Renal cortex interstitium (tissue), 11 donors: ENCODE measurements at regions not wholly inside any gene's neighbourhood (a gene's known extent, or its start where the extent isn't known, plus 50 kb on each side); places are given as distances from the start of the nearest gene placed in this dataset.

Experiments
- DNase-seq, 11 donors: peaks; one replicate each; pipeline ENCODE4 v3.0.0-alpha.2; 2013; ENCODE audit warnings: low read depth in 9 of 11, low spot score in 4 of 11; ENCODE audit errors: extremely low read depth in 1 of 11

DNA sequence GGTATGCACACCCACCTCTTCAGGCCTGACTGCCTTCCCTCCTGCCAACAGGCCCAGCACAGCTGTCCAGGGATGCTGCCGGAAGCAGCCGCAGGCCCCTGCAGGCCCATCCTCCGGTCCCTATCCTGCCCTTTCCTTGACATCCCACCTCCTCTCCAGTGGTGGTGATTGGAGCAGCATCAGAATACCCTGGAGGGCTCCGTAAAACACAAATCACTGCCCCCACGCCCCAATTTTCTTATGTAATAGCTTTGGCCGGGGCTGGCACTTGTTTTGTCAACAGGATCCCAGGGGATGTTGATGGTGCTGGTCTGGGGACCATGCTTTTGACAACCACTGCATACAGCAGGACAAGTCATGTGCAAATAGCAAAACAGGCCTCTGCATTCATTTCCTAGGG lies 274.5 kb downstream of the GADD45G start:
- no peak for DNase-seq

DNA sequence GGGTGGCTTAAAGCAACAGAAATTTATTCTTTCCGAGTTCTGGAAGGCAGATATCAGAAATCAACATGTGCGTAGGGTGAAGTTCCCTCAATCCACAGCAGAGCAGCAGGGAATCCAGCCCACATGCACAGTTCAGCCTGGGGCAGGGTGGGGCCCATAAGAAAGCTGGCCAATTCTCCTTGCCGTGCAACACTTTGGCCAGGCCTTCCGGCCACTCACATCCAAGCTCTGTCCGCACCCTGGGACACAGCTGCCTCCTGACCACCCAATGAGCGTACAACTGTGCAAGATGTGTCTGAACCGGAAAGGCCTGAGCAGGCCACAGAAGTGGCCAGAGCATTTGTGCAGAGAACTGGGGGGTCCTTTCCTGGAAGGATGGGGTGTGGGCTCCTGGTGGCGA lies 274.9 kb downstream of the GADD45G start:
- no peak for DNase-seq

DNA sequence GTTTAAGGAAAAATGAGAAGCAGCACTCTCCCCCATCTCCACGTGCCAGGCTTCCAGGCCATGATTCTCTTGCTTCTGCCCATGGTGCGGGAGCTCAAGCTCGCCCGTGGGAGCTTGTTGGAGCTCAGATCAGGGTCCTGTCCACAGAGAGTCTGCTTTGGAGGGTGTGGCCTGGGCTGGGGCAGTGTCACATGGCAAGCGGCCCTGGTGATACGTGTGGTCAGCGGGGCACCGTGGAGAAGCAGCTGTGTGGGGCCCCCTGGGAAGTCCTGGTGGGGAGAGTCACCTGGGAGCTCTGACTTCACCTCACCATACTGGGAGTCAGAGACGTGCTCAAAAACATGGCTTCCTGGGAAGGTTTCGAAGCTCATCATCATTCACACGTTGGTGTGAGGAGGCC lies 275.3 kb downstream of the GADD45G start:
- no peak for DNase-seq

DNA sequence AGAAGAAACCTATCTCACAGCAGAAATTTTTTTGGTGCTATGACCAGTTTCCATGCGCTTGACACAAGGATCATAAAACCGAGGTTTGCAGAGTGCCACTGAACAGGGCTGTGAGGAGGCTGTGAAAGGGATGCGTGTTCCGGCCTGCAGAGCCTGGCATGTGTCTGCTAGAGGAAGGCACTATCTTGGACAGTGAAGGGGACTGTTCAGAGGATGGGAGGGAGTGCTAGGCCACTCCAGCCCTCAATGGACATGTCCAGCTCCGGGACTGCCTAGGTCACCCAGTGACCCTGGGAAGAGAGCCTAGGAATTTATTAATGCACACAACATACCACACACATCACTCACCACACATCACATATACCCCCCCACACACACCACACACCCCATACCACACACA lies 275.9 kb downstream of the GADD45G start:
- no peak for DNase-seq

- no peak for DNase-seq
Observed at GRCh38 chr9:89881431-89881830, 276.6 kb downstream of the GADD45G start.

DNA sequence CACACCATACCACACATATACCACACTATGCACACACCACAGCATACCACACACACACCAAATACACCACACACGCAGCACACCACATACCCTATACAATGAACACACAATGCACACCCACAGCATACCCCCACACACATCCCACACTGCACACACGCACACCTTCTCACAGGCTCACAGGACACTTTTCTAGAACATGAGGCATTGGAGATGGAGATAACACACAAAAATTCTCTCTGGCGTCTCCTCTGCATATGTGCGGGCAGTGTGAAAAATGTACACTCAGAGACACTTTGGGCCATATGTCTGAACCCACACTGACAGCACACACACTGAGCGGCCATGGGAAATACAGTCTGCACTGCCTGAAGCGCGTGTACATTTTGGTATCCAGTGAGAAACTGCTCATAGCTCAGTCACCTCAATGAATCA lies 278.1 kb downstream of the GADD45G start:
- no peak for DNase-seq

DNA sequence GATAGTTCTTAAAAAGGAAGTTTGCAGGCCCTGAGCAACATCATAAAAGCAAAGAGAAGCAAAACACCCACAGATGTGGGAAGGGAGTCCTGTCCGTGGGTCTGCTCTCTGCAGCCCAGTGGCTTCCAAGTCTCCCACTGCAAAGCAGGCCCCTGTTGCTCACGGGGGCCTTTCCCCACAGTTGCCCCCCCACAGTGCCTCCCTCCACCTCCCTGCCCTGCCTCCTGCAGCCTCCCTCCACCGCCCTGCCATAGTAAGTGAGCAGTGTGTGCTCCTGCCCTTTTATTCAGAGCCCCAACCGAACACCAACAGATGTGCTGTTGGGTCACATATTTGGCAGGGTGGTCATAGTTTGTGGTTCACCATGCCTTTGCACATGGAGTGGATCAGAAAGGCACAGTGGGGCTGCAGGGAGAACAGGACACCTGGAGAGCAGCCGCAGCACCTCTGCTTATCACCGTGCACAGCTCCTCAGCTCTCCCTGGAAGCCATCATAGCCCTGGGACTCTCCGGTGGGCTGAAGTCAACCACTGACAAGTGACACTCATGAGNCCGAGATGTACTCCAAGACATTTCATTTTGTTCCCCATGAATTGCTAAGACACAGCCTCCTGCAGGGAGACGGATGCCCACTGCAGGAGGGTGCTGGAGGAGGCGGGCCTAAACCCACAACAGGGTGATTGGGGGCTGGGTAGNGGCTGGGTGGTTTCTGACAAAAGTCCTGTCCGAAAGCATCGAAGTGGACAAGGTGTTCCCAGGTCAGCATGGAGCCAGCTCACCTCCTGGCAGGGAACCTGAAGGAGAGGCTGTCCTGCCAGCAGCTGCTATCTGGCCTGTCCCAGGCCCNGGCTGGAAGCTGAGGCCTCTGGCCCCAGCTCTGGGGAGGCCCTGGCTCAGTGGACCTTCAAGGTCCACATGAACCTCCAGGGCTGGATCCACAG lies 278.9 kb downstream of the GADD45G start:
- DNase-seq, result no peak

DNA sequence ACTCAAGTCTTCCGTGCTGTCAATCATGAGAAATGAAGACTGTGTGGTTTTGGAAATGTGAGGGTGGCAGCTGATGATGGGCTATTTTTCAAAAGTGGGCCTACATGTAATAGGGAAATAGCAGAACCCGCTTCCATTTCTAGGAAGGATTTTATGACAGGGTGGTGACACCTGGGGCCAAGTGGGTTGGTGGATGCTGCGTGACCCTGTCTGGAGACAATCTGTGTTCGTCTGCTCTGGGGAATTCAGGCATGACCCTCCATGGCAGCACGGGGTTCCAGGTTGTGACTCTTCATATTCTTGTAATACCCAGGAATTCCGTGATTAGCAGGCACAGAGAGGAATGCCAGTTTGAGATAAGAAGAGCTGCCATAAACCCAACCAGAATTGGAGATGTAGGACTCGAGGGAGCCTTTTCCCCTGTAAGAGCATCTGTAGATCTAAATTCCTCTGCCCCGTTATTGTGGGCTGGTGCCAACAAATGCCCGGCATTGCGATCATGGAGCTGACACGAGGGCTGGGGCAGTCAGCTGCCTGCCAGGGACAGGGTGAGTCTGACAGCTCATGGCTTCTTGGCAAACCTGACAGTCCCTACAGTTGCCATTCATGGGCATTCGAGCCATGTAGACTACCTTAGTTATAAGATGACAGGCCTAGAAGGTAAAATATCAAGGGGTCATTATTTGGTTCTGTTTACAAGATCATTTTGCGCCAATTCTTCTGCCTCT lies 279.7 kb downstream of the GADD45G start:
- no peak for DNase-seq

- DNase-seq, result no peak
Observed at GRCh38 chr9:89885156-89885555, 280.3 kb downstream of the GADD45G start.

DNA sequence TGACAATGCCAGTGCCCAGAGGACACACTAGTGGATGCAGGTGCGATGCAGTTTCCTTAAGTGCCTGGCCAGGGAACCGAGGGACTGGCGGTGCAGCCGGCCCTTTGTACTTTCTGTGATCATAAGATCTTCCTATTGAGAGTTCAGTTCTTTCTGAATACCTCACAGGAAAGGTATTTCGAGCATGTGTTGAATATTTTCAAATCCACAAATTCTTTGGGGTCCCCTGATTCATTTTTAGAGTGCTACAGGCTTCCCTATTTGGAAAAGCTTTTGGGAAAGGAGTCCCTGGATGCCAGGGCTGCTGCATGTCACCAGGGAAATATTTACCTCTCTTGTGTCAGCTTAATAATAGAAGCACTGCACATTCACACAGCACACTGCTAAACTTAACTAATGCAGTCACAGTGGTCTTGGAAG lies 281.5 kb downstream of the GADD45G start:
- no peak for DNase-seq

DNA sequence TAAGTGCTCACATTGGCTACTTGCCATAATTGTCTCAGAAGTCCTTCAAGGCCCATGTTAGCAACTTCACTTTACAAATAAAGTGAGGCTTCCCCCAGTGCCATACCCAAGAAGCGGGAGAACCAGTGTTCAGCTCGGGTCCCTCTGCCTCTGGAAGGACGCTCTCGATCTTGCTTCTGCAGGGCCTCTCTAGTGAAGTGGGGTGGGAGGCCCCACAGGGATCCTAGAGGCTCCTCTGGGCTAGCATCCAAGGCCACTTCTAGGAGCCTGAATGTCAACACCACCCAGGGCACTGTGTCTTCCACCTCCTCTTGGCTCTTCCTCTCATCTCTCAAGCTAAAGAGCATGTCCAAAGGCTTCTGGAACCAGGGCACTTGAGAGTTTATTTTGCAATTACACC lies 282.5 kb downstream of the GADD45G start:
- DNase-seq, result no peak

DNA sequence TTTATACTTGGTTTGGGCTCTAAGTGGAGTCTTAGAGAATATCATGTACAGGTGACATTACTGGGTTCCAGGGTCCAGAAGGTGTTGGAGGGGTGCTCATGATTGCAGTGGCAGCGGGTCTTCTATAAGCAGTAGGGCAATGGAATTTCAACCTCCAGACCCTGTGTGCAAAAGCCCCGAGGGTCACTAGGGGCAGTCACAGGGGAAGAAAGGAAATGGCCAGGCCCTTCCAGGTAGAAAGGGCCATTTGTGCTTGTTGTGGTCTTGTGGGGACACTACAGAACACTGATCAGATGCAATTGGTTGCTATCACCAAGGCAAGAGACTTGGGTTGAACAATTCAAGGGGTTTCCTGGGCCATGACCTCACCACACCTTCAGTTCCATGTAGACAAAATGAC lies 283.4 kb downstream of the GADD45G start:
- DNase-seq, result no peak

DNA sequence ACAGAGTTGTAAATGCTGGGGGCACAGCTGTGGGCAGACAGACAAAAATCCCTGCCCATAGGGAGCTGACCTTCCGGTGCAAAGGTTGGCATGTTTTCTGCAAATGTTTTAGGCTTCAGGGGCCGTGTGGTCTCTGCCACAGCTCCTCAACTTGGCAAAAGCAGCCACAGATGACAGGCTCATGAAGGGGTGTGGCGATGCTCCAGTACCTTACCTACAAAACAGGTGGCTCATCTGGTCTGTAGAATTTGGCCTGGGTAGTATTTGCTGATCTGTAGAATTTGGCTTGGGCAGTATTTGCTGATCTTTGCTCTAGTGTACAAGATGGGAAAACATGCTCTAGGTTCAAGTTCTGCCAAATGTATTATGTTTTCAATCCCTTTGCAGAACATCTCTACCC lies 283.9 kb downstream of the GADD45G start:
- DNase-seq, result no peak

DNA sequence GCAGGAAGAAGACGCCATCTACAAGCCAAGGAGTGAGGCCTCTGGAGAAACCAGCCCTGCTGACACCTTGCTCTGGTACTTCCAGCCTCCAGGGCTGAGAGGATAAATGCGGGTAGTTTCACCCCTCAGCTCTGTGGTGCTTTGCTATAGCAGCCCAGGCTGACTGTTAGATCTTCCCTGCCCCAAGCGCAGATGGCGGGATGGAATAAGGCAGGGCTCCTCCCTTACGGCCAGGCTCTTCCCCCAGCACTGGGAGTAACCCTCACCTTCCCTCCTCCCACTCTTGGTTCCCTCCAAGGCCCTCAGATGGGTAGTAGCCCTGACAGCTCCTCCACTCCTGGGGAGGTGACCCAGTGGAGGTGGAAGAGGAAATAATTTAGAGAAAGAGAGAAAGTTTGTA lies 285.1 kb downstream of the GADD45G start:
- no peak for DNase-seq

- DNase-seq, result no peak
Observed at GRCh38 chr9:89890326-89890980, 285.6 kb downstream of the GADD45G start.

DNA sequence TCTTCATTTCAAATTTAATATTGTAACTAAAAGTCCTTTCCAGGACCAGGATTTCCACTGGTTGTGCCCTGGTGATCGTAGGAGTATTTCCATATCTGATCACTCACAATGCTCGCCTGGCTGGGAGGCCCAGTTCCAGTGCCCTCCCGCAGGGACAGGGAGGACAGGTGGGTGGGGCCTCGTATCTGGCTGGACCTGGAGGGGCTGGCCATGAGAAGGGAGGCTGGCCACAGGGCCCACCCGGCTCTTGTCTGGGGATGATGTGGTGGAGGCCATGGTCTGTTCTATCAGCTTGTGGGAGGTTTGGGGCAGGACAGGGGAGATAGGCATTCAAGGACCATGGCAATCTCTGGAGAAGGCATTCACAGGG lies 286.4 kb downstream of the GADD45G start:
- DNase-seq, result no peak

DNA sequence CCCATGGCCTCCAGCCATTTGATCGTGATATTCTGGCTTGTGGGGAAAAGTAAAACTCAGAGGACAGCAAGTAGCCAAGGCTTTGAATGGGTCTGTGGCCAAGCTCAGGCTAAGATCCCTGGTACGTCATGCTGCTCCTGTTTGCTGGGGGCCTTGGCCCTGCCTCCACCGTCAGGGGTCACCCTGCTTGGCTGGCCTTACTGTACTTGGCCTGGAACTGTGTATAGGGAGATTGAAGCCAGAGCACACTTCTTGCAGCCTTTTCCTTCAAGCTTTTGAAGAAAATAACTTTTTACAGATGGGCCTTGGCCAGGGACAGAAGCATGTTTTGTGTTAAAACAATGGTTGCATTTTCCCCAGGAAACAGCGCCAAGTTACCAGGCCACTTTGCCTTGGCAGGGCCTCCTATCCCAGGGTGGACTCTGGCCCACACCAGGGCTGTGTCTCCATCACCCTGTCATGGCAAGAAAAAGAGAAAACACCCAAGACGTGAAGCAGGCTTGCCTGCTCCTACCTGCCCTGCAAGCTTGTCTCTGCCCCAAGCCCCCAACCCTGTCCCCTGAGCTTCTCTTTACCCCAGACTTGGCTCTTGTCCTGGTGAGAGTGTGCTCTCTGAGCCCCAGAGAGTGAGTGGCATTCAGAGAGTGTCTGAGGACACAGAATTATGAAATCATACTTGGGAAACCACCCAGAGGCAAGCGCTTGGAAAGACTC lies 286.9 kb downstream of the GADD45G start:
- DNase-seq, result no peak

DNA sequence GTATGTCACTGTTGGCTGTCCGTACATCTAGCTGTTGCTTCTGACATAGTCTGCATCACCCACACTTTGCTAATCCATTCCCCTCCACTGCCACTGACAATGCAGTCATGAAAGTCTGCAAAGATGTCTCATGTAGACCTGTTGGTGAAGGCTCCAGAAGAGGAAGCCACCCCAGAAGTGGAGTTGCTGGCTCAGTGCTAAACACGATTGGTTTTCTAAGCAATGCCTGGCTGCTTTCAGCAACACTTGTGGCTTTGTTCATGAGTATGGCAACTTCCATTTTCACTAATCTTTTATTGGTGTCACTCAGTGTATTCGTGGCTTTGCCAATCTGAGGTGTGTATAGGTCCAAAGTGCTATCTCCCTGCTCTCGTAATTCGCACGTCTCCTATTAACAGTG lies 288.1 kb downstream of the GADD45G start:
- DNase-seq, result no peak

DNA sequence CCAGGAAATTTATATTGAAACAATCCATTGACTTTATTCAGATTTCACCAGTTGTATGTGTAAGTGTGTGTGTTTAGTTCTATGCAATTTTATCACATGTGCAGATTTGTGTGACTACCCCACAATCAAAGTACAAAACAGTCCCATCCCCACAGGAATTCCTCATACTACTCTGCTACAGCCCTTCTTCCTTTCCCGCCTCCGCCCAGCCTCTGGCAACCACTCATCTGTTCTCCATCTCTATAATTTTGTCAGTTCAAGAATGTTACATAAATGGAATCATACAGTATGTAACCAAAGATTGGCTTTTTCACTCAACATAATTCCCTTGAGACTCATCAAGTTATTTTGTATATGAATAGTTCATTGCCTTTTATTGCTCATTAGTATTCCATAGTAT lies 289.1 kb downstream of the GADD45G start:
- no peak for DNase-seq
